GM12878 (cell line): ENCODE measurements at regions not wholly inside any gene's neighbourhood (a gene's known extent, or its start where the extent isn't known, plus 50 kb on each side); places are given as distances from the start of the nearest gene placed in this dataset.

Experiments
- ATAC-seq: fragments of 200-7000 bp; cut with Tn5 transposase; 3 replicates; pipeline ENCODE4 v1.9.1; 2020; ENCODE audit warnings: mild to moderate bottlenecking, moderate library complexity
- BruUV-seq: library from RNA; stranded (reverse); fragments of 400-500 nt; replicated peaks from 2 replicates; lab custom pipeline; 2021; lab: Mats Ljungman, UMichigan
- CTCF ChIA-PET: fragments of 300-600 bp; sonication (Branson Sonifier 250); formaldehyde crosslinking; extraction: SDS; loops from one replicate; lab custom pipeline; 2021; ENCODE audit warnings: inconsistent platforms; lab: Yijun Ruan, JAX
- POLR2A ChIA-PET: fragments of 350-600 bp; formaldehyde crosslinking; extraction: SDS; loops from one replicate; lab custom pipeline; 2021; ENCODE audit warnings: inconsistent platforms; lab: Charles Lee
- RAD21 ChIA-PET: fragments of 300-600 bp; sonication (Branson Sonifier 250); formaldehyde crosslinking; loops from one replicate; lab custom pipeline; 2023; ENCODE audit warnings: antibody characterized with exemption; ENCODE audit not compliant: unreplicated experiment; lab: Charles Lee
- SMC1A ChIA-PET: fragments of 300-600 bp; sonication (Branson Sonifier 250); formaldehyde crosslinking; loops from one replicate; lab custom pipeline; 2023; ENCODE audit not compliant: unreplicated experiment, uncharacterized antibody; lab: Charles Lee
- DNase-seq: peaks from one replicate; pipeline ENCODE4 v3.0.0-alpha.2; 2011; ENCODE audit warnings: low read depth, low spot score
- FAIRE-seq: peaks from 3 replicates; lab custom pipeline; 2011; peaks lifted over from hg19 to GRCh38; lab: Jason Lieb, UNC
- H2AFZ ChIP-seq: 2 replicates; pipeline ENCODE4 v1.6.0; 2011; ENCODE audit warnings: low read depth, low read length, control low read depth; ENCODE audit not compliant: control insufficient read depth
- H3K27ac ChIP-seq: 2 replicates; pipeline ENCODE4 v1.5.1; 2011; ENCODE audit warnings: control low read depth; ENCODE audit not compliant: control insufficient read depth, insufficient read depth
- H3K27me3 ChIP-seq, 2 experiments: replicated peaks in 1 of 2; 2 replicates each; pipeline versions ENCODE4 v1.6.0 to v1.6.1; 2011; ENCODE audit warnings: low read length in 1 of 2; ENCODE audit not compliant: control insufficient read depth in 2 of 2, insufficient read depth in 2 of 2
- H3K36me3 ChIP-seq, 2 experiments: 2 replicates each; pipeline ENCODE4 v1.5.1; 2011; ENCODE audit warnings: low read length in 1 of 2; ENCODE audit not compliant: control insufficient read depth in 2 of 2, insufficient read depth in 2 of 2
- H3K4me1 ChIP-seq: 2 replicates; pipeline ENCODE4 v1.6.1; 2011; ENCODE audit warnings: mild to moderate bottlenecking, low read length, moderate library complexity, mixed read lengths; ENCODE audit not compliant: control insufficient read depth, insufficient read depth
- H3K4me2 ChIP-seq: 2 replicates; pipeline ENCODE4 v1.6.0; 2011; ENCODE audit warnings: control low read depth; ENCODE audit not compliant: control insufficient read depth, insufficient read depth
- H3K4me3 ChIP-seq: fragments of 200-600 bp; sonication (generic); 2 replicates; pipeline ENCODE4 v1.5.1; 2016
- H3K79me2 ChIP-seq: 2 replicates; pipeline ENCODE4 v1.6.0; 2011; ENCODE audit warnings: low read length; ENCODE audit not compliant: control insufficient read depth, insufficient read depth
- H3K9ac ChIP-seq: 2 replicates; pipeline ENCODE4 v1.8.0; 2011; ENCODE audit warnings: low read length, control low read depth, mixed read lengths; ENCODE audit not compliant: control insufficient read depth, insufficient read depth
- H3K9me3 ChIP-seq: replicated peaks from 3 replicates; pipeline ENCODE4 v1.5.1; 2011; ENCODE audit warnings: mild to moderate bottlenecking, low read length; ENCODE audit not compliant: control insufficient read depth, insufficient read depth
- H4K20me1 ChIP-seq: 2 replicates; pipeline ENCODE4 v1.6.0; 2011; ENCODE audit not compliant: control insufficient read depth, insufficient read depth
- CBX5 ChIP-seq: sonication (generic); IDR thresholded peaks from 2 replicates; pipeline ENCODE4 v1.6.1; 2016; ENCODE audit warnings: low read depth, moderate library complexity, mild to moderate bottlenecking, inconsistent platforms
- IKZF1 ChIP-seq: fragments of 450-650 bp; conservative IDR thresholded peaks from 2 replicates; pipeline ENCODE4 v1.6.1; 2017; ENCODE audit warnings: antibody characterized with exemption, mild to moderate bottlenecking
- KLF5 ChIP-seq: fragments of 450-650 bp; IDR thresholded peaks from 2 replicates; pipeline ENCODE4 v1.6.1; 2014; ENCODE audit warnings: mild to moderate bottlenecking; ENCODE audit not compliant: partially characterized antibody
- MYC ChIP-seq: IDR thresholded peaks from 2 replicates; pipeline ENCODE4 v1.6.1; 2011; ENCODE audit warnings: mild to moderate bottlenecking, low read length, moderate library complexity, inconsistent platforms; ENCODE audit not compliant: insufficient read depth, insufficient replicate concordance, insufficient read length, severe bottlenecking
- NBN ChIP-seq: fragments of 450-650 bp; IDR thresholded peaks from 2 replicates; pipeline ENCODE4 v1.6.1; 2016
- TCF12 ChIP-seq: IDR thresholded peaks from 2 replicates; pipeline ENCODE4 v1.6.1; 2011; ENCODE audit warnings: low read depth, mild to moderate bottlenecking, low read length
- WGBS: methylation state at CpG from one replicate; pipeline ENCODE4 v1.1.6; 2016; ENCODE audit warnings: low lambda C conversion rate; ENCODE audit not compliant: insufficient replicate concordance, insufficient coverage; ENCODE audit errors: missing lambda C conversion rate; 5-methylcytosine and 5-hydroxymethylcytosine counted together
- in situ Hi-C: fragments of 300-500 bp; cut with MboI; formaldehyde crosslinking; loops from 9 replicates; pipeline ENCODE4 v1.14.3; 2018; ENCODE audit warnings: mixed read lengths
- intact Hi-C: fragments of 100-400 bp; cut with micrococcal nuclease; formaldehyde crosslinking; loops from one replicate; pipeline ENCODE4 v1.14.2; 2022; ENCODE audit not compliant: unreplicated experiment
- TF ChIP-seq, protein P1 (sequence below), 3 experiments: IDR thresholded peaks in 2 of 3; conservative IDR thresholded peaks in 1 of 3; 2 replicates each; pipeline ENCODE4 v1.5.1; 2011; ENCODE audit warnings: low read depth in 3 of 3, low read length in 3 of 3, mild to moderate bottlenecking in 3 of 3, control low read depth in 2 of 3, moderate library complexity in 2 of 3, inconsistent platforms in 1 of 3, mixed read lengths in 1 of 3; ENCODE audit not compliant: control insufficient read depth in 2 of 3, insufficient read depth in 1 of 3; ENCODE audit errors: extremely low read depth in 1 of 3
- TF ChIP-seq, protein P2 (sequence below): fragments of 450-650 bp; IDR thresholded peaks from 2 replicates; pipeline ENCODE4 v1.6.1; 2018; ENCODE audit warnings: mild to moderate bottlenecking, low read depth, moderate library complexity; ENCODE audit not compliant: partially characterized antibody
- TF ChIP-seq, protein P3 (sequence below): IDR thresholded peaks from 2 replicates; pipeline ENCODE4 v1.6.1; 2011; ENCODE audit warnings: low read depth, low read length, improper control_type of control experiment, borderline replicate concordance
- TF ChIP-seq, protein P4 (sequence below): fragments of 450-650 bp; IDR thresholded peaks from 2 replicates; pipeline ENCODE4 v1.6.1; 2017; ENCODE audit warnings: mild to moderate bottlenecking

DNA sequence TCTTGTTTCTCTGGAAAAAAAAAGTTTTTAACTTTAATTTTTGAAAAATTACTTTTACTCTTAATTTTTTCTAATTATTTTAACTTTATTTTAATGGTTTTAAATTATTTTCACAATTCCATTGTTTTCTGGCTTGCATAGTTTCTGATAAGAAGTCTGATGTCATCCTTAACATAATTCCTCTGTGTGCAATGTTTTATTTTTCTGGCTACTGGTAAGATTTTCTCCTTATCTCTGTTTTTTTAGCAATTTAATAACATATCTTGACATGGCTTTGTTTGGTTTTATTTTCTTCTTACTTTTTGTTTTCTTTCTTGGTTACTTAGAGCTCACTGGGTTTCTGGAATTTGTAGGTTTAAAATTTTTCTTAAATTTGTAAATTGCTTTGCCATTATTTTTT lies 114.8 kb downstream of the TBXT start:
- Histone ChIP-seq H3K36me3 (no peaks in the 10 kb centered on the region), H2AFZ (no peak overlapping the region), H4K20me1 (no peaks in the 10 kb centered on the region), H3K27ac (no peak overlapping the region), H3K4me1 (no peaks in the 10 kb centered on the region), H3K27me3 (no peaks in the 10 kb centered on the region), H3K9me3 (no peaks in the 10 kb centered on the region; the same call in 2 of the 3 replicates), H3K9ac (no peak overlapping the region), H3K79me2 (no peaks in the 10 kb centered on the region), H3K4me3 (no peak overlapping the region), H3K4me2 (no peak overlapping the region)
- in situ Hi-C loops (no loop called here), intact Hi-C loops (no loop called here)
- SMC1A ChIA-PET = no interaction called here
- DNase-seq (no peak), ATAC-seq (no peak), FAIRE-seq (no peak)
- no TSS peak for BruUV-seq
- RAD21 ChIA-PET = no interaction called here
- TF ChIP-seq, protein P1, sequence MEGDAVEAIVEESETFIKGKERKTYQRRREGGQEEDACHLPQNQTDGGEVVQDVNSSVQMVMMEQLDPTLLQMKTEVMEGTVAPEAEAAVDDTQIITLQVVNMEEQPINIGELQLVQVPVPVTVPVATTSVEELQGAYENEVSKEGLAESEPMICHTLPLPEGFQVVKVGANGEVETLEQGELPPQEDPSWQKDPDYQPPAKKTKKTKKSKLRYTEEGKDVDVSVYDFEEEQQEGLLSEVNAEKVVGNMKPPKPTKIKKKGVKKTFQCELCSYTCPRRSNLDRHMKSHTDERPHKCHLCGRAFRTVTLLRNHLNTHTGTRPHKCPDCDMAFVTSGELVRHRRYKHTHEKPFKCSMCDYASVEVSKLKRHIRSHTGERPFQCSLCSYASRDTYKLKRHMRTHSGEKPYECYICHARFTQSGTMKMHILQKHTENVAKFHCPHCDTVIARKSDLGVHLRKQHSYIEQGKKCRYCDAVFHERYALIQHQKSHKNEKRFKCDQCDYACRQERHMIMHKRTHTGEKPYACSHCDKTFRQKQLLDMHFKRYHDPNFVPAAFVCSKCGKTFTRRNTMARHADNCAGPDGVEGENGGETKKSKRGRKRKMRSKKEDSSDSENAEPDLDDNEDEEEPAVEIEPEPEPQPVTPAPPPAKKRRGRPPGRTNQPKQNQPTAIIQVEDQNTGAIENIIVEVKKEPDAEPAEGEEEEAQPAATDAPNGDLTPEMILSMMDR (IDR thresholded peaks at IDR 0.05 in 2 of 3, conservative IDR thresholded peaks at IDR 0.05 in 1 of 3; ENCODE audit: control insufficient read depth in 2 of 3, extremely low read depth in 1 of 3, insufficient read depth in 1 of 3, low read depth in 3 of 3, low read length in 3 of 3) = no peak
- TF ChIP-seq CBX5 = peak; percentile 79; the same call in 1 of the 2 replicates
- CTCF ChIA-PET = interaction anchor here (0.9 kb wide), 1 partner anchor 9 kb away, joined by 4 read pairs; no protein-coding TSS in a partner anchor
- POLR2A ChIA-PET = no interaction called here

DNA sequence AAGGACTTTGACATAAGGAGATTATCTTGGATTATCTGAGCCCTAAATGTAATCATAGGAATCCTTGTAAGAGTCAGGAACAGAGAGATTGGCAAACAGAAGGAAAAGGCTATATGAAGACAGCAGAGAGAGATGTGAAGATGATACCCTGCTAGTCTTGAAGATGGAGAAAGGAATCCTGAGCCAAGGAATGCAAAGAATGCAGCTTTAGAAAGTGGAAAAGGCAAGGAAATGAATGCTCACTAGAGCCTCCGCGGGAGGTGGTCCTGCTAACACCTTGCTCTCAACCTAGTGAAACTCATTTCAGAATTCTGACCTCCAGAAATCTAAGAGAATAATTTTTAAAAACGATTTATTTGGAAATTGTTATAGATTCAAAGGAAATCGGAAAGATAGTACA lies 117.1 kb downstream of the TBXT start:
- no peak for ATAC-seq
- CTCF ChIA-PET = no interaction called here
- 30% methylated on average over 4 of the region's 4 CpGs for WGBS
- TF ChIP-seq, protein P2, sequence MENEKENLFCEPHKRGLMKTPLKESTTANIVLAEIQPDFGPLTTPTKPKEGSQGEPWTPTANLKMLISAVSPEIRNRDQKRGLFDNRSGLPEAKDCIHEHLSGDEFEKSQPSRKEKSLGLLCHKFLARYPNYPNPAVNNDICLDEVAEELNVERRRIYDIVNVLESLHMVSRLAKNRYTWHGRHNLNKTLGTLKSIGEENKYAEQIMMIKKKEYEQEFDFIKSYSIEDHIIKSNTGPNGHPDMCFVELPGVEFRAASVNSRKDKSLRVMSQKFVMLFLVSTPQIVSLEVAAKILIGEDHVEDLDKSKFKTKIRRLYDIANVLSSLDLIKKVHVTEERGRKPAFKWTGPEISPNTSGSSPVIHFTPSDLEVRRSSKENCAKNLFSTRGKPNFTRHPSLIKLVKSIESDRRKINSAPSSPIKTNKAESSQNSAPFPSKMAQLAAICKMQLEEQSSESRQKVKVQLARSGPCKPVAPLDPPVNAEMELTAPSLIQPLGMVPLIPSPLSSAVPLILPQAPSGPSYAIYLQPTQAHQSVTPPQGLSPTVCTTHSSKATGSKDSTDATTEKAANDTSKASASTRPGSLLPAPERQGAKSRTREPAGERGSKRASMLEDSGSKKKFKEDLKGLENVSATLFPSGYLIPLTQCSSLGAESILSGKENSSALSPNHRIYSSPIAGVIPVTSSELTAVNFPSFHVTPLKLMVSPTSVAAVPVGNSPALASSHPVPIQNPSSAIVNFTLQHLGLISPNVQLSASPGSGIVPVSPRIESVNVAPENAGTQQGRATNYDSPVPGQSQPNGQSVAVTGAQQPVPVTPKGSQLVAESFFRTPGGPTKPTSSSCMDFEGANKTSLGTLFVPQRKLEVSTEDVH = no peak
- TF ChIP-seq, protein P3, sequence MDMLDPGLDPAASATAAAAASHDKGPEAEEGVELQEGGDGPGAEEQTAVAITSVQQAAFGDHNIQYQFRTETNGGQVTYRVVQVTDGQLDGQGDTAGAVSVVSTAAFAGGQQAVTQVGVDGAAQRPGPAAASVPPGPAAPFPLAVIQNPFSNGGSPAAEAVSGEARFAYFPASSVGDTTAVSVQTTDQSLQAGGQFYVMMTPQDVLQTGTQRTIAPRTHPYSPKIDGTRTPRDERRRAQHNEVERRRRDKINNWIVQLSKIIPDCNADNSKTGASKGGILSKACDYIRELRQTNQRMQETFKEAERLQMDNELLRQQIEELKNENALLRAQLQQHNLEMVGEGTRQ = no peak
- TF ChIP-seq IKZF1 = no peak
- no peak for TF ChIP-seq MYC
- no peak for TF ChIP-seq TCF12
- no peak for TF ChIP-seq KLF5
- TF ChIP-seq, protein P4, sequence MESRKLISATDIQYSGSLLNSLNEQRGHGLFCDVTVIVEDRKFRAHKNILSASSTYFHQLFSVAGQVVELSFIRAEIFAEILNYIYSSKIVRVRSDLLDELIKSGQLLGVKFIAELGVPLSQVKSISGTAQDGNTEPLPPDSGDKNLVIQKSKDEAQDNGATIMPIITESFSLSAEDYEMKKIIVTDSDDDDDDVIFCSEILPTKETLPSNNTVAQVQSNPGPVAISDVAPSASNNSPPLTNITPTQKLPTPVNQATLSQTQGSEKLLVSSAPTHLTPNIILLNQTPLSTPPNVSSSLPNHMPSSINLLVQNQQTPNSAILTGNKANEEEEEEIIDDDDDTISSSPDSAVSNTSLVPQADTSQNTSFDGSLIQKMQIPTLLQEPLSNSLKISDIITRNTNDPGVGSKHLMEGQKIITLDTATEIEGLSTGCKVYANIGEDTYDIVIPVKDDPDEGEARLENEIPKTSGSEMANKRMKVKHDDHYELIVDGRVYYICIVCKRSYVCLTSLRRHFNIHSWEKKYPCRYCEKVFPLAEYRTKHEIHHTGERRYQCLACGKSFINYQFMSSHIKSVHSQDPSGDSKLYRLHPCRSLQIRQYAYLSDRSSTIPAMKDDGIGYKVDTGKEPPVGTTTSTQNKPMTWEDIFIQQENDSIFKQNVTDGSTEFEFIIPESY = no peak
- no peak for TF ChIP-seq NBN

More for the DNA sequence above, 117.1 kb downstream of the TBXT start:
- no peak overlapping the region for H3K4me3 ChIP-seq
- ChIA-PET POLR2A (no interaction called here), RAD21 (no interaction called here), SMC1A (no interaction called here)
- no peaks in the 10 kb centered on the region for H4K20me1 ChIP-seq
- H3K36me3 ChIP-seq = no peaks in the 10 kb centered on the region
- DNase-seq (no peak), FAIRE-seq (no peak)
- H3K9me3 ChIP-seq = no peaks in the 10 kb centered on the region; the same call in 2 of the 3 replicates
- no TSS peak for BruUV-seq
- no peak overlapping the region for H3K4me2 ChIP-seq
- no peaks in the 10 kb centered on the region for H3K79me2 ChIP-seq
- no peaks in the 10 kb centered on the region for H3K4me1 ChIP-seq
- H3K27ac ChIP-seq = no peak overlapping the region
- in situ Hi-C loops = no loop called here
- no peak overlapping the region for H2AFZ ChIP-seq
- H3K27me3 ChIP-seq = no peaks in the 10 kb centered on the region
- H3K9ac ChIP-seq = no peak overlapping the region
- intact Hi-C loops = no loop called here
